Aorta (tissue), 5 donors: ENCODE measurements at regions not wholly inside any gene's neighbourhood (a gene's known extent, or its start where the extent isn't known, plus 50 kb on each side); places are given as distances from the start of the nearest gene placed in this dataset.

Experiments used
- ATAC-seq: fragments of 200-7000 bp; cut with Tn5 transposase; one replicate; pipeline ENCODE4 v1.9.1; 2022; ENCODE audit warnings: moderate library complexity; ENCODE audit not compliant: low FRiP score
- DNase-seq, 2 donors: peaks; one replicate each; pipeline ENCODE4 v3.0.0-alpha.2; 2020
- H3K27ac ChIP-seq, 2 donors: one replicate each; pipeline ENCODE4 v1.5.1; 2013; ENCODE audit warnings: low read length in 2 of 2, mild to moderate bottlenecking in 2 of 2, moderate library complexity in 2 of 2, control low read depth in 1 of 2, inconsistent platforms in 1 of 2, low read depth in 1 of 2
- H3K27me3 ChIP-seq, 2 donors: one replicate each; pipeline ENCODE4 v1.6.1; 2013; ENCODE audit warnings: control low read depth in 1 of 2, low read length in 1 of 2, mild to moderate bottlenecking in 1 of 2, moderate library complexity in 1 of 2; ENCODE audit not compliant: insufficient read depth in 2 of 2, control insufficient read depth in 1 of 2
- H3K36me3 ChIP-seq, 2 donors: one replicate each; pipeline ENCODE4 v1.6.1; 2013; ENCODE audit warnings: control low read depth in 1 of 2, low read length in 1 of 2, mild to moderate bottlenecking in 1 of 2; ENCODE audit not compliant: insufficient read depth in 2 of 2, control insufficient read depth in 1 of 2
- H3K4me1 ChIP-seq, 2 donors: one replicate each; pipeline ENCODE4 v1.6.1; 2013; ENCODE audit warnings: low read length in 2 of 2, control low read depth in 1 of 2, mild to moderate bottlenecking in 1 of 2, moderate library complexity in 1 of 2; ENCODE audit not compliant: insufficient read depth in 2 of 2, control insufficient read depth in 1 of 2
- H3K4me3 ChIP-seq, 2 donors: one replicate each; pipeline ENCODE4 v1.5.1; 2013; ENCODE audit warnings: low read length in 2 of 2, control low read depth in 1 of 2, mild to moderate bottlenecking in 1 of 2
- H3K9me3 ChIP-seq: one replicate; pipeline ENCODE4 v1.6.1; 2013; ENCODE audit warnings: mild to moderate bottlenecking, low read length; ENCODE audit not compliant: control insufficient read depth
- WGBS, 2 donors: extraction: QIAGEN DNeasy Blood & Tissue Kit; methylation state at CpG; one replicate each; pipeline ENCODE4 v1.1.7; 2013; 5-methylcytosine and 5-hydroxymethylcytosine counted together
- intact Hi-C, 2 donors: fragments of 100-400 bp; cut with DNase I; formaldehyde crosslinking; loops; one replicate each; pipeline versions ENCODE4 v1.14.2 to v1.15.0; 2022
- donor health status: healthy with polysubstance abuse.
- donor health status: Bipolar disorder and iron deficiency.
- donor health status: DM: no; HTN: no; CAD: no.
- donor health status: DM: no; HTN: no; CAD: no.
- donor health status: DM: yes; HTN: yes; CAD: no.

GRCh38 chr5:74322944-74323343 is 317.6 kb downstream of the ENC1 start:
- no peak overlapping the region for H3K4me3 ChIP-seq
- no peak for ATAC-seq
- H3K4me1 ChIP-seq: no peaks in the 10 kb centered on the region
- no peaks in the 10 kb centered on the region for H3K9me3 ChIP-seq
- intact Hi-C loops: no loop called here
- no peak for DNase-seq
- H3K27ac ChIP-seq: no peak overlapping the region
- no peaks in the 10 kb centered on the region for H3K27me3 ChIP-seq
- H3K36me3 ChIP-seq: no peaks in the 10 kb centered on the region
- WGBS, 2 donors: 78 to 81% methylated on average over 3 of the region's 3 CpGs

GRCh38 chr5:74322191-74322590 is 318.3 kb downstream of the ENC1 start:
- 86 to 91% methylated on average over 2 of the region's 2 CpGs for WGBS, 2 donors
- intact Hi-C loops: no loop called here
- H3K27me3 ChIP-seq: no peaks in the 10 kb centered on the region
- H3K9me3 ChIP-seq: no peaks in the 10 kb centered on the region
- H3K4me1 ChIP-seq: peaks cover 0 to 4% of the 10 kb centered on the region in 2 donors
- H3K4me3 ChIP-seq: no peak overlapping the region
- ATAC-seq: no peak
- no peaks in the 10 kb centered on the region for H3K36me3 ChIP-seq
- H3K27ac ChIP-seq: no peak overlapping the region
- DNase-seq: no peak

GRCh38 chr5:74321326-74321725 is 319.2 kb downstream of the ENC1 start:
- Histone ChIP-seq H3K27me3 (no peaks in the 10 kb centered on the region), H3K36me3 (no peaks in the 10 kb centered on the region), H3K9me3 (no peaks in the 10 kb centered on the region), H3K27ac (no peak overlapping the region), H3K4me1 (peaks cover 0 to 5% of the 10 kb centered on the region in 2 donors), H3K4me3 (no peak overlapping the region)
- intact Hi-C loops: no loop called here
- 90 to 94% methylated on average over 5 of the region's 5 CpGs for WGBS, 2 donors
- ATAC-seq (no peak), DNase-seq (no peak)

GRCh38 chr5:74320526-74320925 is 320.0 kb downstream of the ENC1 start:
- H3K36me3 ChIP-seq: no peaks in the 10 kb centered on the region

GRCh38 chr5:74319076-74319475 is 321.5 kb downstream of the ENC1 start:
- DNase-seq: no peak
- H3K4me3 ChIP-seq: no peak overlapping the region
- H3K36me3 ChIP-seq: no peaks in the 10 kb centered on the region
- no peak for ATAC-seq
- no peak overlapping the region for H3K27ac ChIP-seq
- WGBS, 2 donors: 94 to 99% methylated on average over 3 of the region's 3 CpGs
- H3K4me1 ChIP-seq: peaks cover 0 to 5% of the 10 kb centered on the region in 2 donors
- intact Hi-C loops: loop anchor here in 1 of 2 donors (5.0 kb wide), 1 partner anchor 323 kb away; the partner anchor contains the start of gene ENC1
- no peaks in the 10 kb centered on the region for H3K27me3 ChIP-seq
- H3K9me3 ChIP-seq: no peaks in the 10 kb centered on the region

More at GRCh38 chr5:74320526-74320925, 320.0 kb downstream of the ENC1 start:
- Histone ChIP-seq H3K27ac (no peak overlapping the region), H3K27me3 (no peaks in the 10 kb centered on the region), H3K9me3 (no peaks in the 10 kb centered on the region), H3K4me3 (no peak overlapping the region), H3K4me1 (peaks cover 0 to 5% of the 10 kb centered on the region in 2 donors)
- DNase-seq: no peak
- 96 to 97% methylated on average over 4 of the region's 4 CpGs for WGBS, 2 donors
- intact Hi-C loops: no loop called here
- no peak for ATAC-seq

- Histone ChIP-seq H3K4me1 (peaks cover 0 to 5% of the 10 kb centered on the region in 2 donors), H3K9me3 (no peaks in the 10 kb centered on the region), H3K4me3 (no peak overlapping the region), H3K36me3 (no peaks in the 10 kb centered on the region), H3K27ac (peak overlapping the region; percentile 98), H3K27me3 (no peaks in the 10 kb centered on the region)
- WGBS, 2 donors: 6 to 7% methylated on average over 3 of the region's 3 CpGs
- intact Hi-C loops: loop anchor here in 1 of 2 donors (5.0 kb wide), 1 partner anchor 326 kb away; the partner anchor contains the start of gene ENC1
- DNase-seq (peak; percentile 88 to 89), ATAC-seq (peak; percentile 66)
These were observed 324.4 kb downstream of the ENC1 start for GRCh38 chr5:74316064-74316603.

GRCh38 chr5:74314906-74315305 is 325.6 kb downstream of the ENC1 start:
- H3K27me3 ChIP-seq: no peaks in the 10 kb centered on the region
- H3K4me3 ChIP-seq: no peak overlapping the region
- no peak overlapping the region for H3K27ac ChIP-seq
- DNase-seq (no peak), ATAC-seq (no peak)
- H3K4me1 ChIP-seq: peaks cover 0 to 5% of the 10 kb centered on the region in 2 donors
- intact Hi-C loops: loop anchor here in 1 of 2 donors (5.0 kb wide), 1 partner anchor 327 kb away; the partner anchor contains the start of gene ENC1
- no peaks in the 10 kb centered on the region for H3K9me3 ChIP-seq
- no peaks in the 10 kb centered on the region for H3K36me3 ChIP-seq

- Histone ChIP-seq H3K36me3 (no peaks in the 10 kb centered on the region), H3K4me1 (peaks cover 0 to 5% of the 10 kb centered on the region in 2 donors), H3K27me3 (no peaks in the 10 kb centered on the region), H3K27ac (no peak overlapping the region), H3K9me3 (no peaks in the 10 kb centered on the region), H3K4me3 (no peak overlapping the region)
- intact Hi-C loops: no loop called here
- WGBS, 2 donors: 95% methylated on average over 5 of the region's 5 CpGs
- ATAC-seq (no peak), DNase-seq (no peak)
These were observed 326.6 kb downstream of the ENC1 start for GRCh38 chr5:74313896-74314295.

- Histone ChIP-seq H3K4me1 (peaks cover 0 to 5% of the 10 kb centered on the region in 2 donors), H3K27me3 (no peaks in the 10 kb centered on the region), H3K4me3 (no peak overlapping the region), H3K9me3 (no peaks in the 10 kb centered on the region), H3K27ac (no peak overlapping the region), H3K36me3 (no peaks in the 10 kb centered on the region)
- no peak for DNase-seq
- ATAC-seq: no peak
- intact Hi-C loops: no loop called here
- WGBS, 2 donors: 84 to 91% methylated on average over 2 of the region's 2 CpGs
These were observed 327.8 kb downstream of the ENC1 start for GRCh38 chr5:74312746-74313145.
